Fibroblast of the aortic adventitia (primary cell): ENCODE measurements at regions not wholly inside any gene's neighbourhood (a gene's known extent, or its start where the extent isn't known, plus 50 kb on each side); places are given as distances from the start of the nearest gene placed in this dataset.

Experiments used
- DNase-seq: peaks from one replicate; pipeline ENCODE4 v3.0.0-alpha.2; 2010; ENCODE audit warnings: low read depth
- H3K4me3 ChIP-seq: 2 replicates; pipeline ENCODE4 v1.5.1; 2011; ENCODE audit warnings: low read depth, mild to moderate bottlenecking, control low read depth, low read length, moderate library complexity
- CTCF ChIP-seq: IDR thresholded peaks from 2 replicates; pipeline ENCODE4 v1.5.1; 2011; ENCODE audit warnings: mild to moderate bottlenecking, low read length, control low read depth, inconsistent platforms; ENCODE audit not compliant: insufficient read depth

- no peak for TF ChIP-seq CTCF
- no peak overlapping the region for H3K4me3 ChIP-seq
- DNase-seq = no peak
These were observed 93.8 kb upstream of the UNC13C start for GRCh38 chr15:53884441-53884840.

GRCh38 chr15:53882311-53882710 is 95.9 kb upstream of the UNC13C start:
- DNase-seq = no peak
- no peak overlapping the region for H3K4me3 ChIP-seq
- TF ChIP-seq CTCF = no peak

- DNase-seq = no peak
- H3K4me3 ChIP-seq = no peak overlapping the region
- no peak for TF ChIP-seq CTCF
These were observed 97.9 kb upstream of the UNC13C start for GRCh38 chr15:53880357-53880756.

- no peak for DNase-seq
- no peak overlapping the region for H3K4me3 ChIP-seq
- TF ChIP-seq CTCF = no peak
These were observed 102.5 kb upstream of the UNC13C start for GRCh38 chr15:53875711-53876110.

- no peak overlapping the region for H3K4me3 ChIP-seq
- TF ChIP-seq CTCF = no peak
- DNase-seq = no peak
These were observed 103.1 kb upstream of the UNC13C start for GRCh38 chr15:53875139-53875538.

- no peak for DNase-seq
- TF ChIP-seq CTCF = no peak
- no peak overlapping the region for H3K4me3 ChIP-seq
These were observed 105.8 kb upstream of the UNC13C start for GRCh38 chr15:53872410-53872809.

GRCh38 chr15:53869806-53870073 is 108.5 kb upstream of the UNC13C start:
- no peak for DNase-seq
- H3K4me3 ChIP-seq = no peak overlapping the region
- no peak for TF ChIP-seq CTCF
